DOHH2 (cell line): ENCODE measurements at regions not wholly inside any gene's neighbourhood (a gene's known extent, or its start where the extent isn't known, plus 50 kb on each side); places are given as distances from the start of the nearest gene placed in this dataset.

Experiments used
- CTCF ChIP-seq: fragments of 200-600 bp; sonication (generic); IDR thresholded peaks from one replicate; pipeline ENCODE4 v1.5.1; 2014; ENCODE audit warnings: antibody characterized with exemption, mild to moderate bottlenecking, low read depth, low read length; ENCODE audit not compliant: poor library complexity, severe bottlenecking
- EZH2phosphoT487 ChIP-seq: fragments of 200-600 bp; sonication (generic); IDR thresholded peaks from 2 replicates; pipeline ENCODE4 v1.6.1; 2017; ENCODE audit warnings: borderline replicate concordance, mild to moderate bottlenecking, antibody characterized with exemption, low read length, moderate library complexity, mixed read lengths

GRCh38 chr2:103179798-103180197 lies 418.0 kb downstream of the TMEM182 start:
- TF ChIP-seq CTCF, result no peak
- no peak for TF ChIP-seq EZH2phosphoT487
